ENCODE measurements at regions not wholly inside any gene's neighbourhood (a gene's known extent, or its start where the extent isn't known, plus 50 kb on each side); places are given as distances from the start of the nearest gene placed in this dataset.

DNA sequence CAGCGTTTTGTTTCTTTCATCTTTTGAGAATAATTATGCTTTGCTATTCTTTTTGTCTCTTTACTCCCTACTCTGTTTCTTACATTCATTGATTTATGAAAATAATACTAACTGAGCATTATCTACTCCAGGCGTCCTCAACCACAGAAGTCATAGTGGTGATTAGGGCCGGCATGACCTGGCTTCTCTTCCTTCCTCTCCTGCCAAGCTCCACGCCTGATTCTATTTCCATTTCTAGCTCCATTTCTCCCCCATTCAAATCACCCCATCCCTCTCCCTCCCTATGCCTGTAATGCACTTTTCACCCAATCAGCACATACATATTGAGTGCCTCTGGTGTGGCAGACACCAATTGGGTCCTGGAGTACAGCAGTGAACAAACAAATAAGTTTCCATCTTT, 183.2 kb upstream of the GPR12 start:
- no peak for TF ChIP-seq POLR2AphosphoS5 (IDR thresholded peaks at IDR 0.05)
- TF ChIP-seq, protein P1, sequence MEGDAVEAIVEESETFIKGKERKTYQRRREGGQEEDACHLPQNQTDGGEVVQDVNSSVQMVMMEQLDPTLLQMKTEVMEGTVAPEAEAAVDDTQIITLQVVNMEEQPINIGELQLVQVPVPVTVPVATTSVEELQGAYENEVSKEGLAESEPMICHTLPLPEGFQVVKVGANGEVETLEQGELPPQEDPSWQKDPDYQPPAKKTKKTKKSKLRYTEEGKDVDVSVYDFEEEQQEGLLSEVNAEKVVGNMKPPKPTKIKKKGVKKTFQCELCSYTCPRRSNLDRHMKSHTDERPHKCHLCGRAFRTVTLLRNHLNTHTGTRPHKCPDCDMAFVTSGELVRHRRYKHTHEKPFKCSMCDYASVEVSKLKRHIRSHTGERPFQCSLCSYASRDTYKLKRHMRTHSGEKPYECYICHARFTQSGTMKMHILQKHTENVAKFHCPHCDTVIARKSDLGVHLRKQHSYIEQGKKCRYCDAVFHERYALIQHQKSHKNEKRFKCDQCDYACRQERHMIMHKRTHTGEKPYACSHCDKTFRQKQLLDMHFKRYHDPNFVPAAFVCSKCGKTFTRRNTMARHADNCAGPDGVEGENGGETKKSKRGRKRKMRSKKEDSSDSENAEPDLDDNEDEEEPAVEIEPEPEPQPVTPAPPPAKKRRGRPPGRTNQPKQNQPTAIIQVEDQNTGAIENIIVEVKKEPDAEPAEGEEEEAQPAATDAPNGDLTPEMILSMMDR (IDR thresholded peaks at IDR 0.05 in 8 of 11, conservative IDR thresholded peaks at IDR 0.05 in 3 of 11) = no peak
